ENCODE measurements at regions not wholly inside any gene's neighbourhood (a gene's known extent, or its start where the extent isn't known, plus 50 kb on each side); places are given as distances from the start of the nearest gene placed in this dataset.

DNA sequence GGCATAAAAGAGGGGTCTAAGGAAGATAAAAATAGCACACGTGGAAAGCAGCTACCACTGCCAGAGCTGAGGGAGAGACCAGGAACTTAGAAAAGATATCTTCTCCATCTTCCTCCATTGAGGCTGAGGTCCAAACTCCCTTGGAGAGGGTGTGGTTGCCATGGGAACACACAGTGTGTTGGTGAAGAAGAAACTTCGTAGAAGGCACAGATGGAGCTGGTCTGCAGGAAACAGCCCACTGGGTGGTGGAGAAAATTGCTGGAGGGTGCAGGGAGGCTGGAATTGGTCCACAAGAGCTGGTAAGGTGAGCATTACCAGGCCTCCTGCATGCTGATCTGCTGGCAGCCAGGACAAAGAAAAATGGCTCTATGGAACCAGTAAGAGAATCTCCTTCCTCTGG is 191.0 kb downstream of the HRH4 start (continued):
- no peak for TF ChIP-seq SUZ12 (IDR thresholded peaks at IDR 0.05; ENCODE audit: low read length)
- TF ChIP-seq, protein P1, sequence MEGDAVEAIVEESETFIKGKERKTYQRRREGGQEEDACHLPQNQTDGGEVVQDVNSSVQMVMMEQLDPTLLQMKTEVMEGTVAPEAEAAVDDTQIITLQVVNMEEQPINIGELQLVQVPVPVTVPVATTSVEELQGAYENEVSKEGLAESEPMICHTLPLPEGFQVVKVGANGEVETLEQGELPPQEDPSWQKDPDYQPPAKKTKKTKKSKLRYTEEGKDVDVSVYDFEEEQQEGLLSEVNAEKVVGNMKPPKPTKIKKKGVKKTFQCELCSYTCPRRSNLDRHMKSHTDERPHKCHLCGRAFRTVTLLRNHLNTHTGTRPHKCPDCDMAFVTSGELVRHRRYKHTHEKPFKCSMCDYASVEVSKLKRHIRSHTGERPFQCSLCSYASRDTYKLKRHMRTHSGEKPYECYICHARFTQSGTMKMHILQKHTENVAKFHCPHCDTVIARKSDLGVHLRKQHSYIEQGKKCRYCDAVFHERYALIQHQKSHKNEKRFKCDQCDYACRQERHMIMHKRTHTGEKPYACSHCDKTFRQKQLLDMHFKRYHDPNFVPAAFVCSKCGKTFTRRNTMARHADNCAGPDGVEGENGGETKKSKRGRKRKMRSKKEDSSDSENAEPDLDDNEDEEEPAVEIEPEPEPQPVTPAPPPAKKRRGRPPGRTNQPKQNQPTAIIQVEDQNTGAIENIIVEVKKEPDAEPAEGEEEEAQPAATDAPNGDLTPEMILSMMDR (IDR thresholded peaks at IDR 0.05; ENCODE audit: control extremely low read depth in 1 of 3, insufficient read depth in 1 of 3, low read depth in 1 of 3, low read length in 3 of 3): no peak
- TF ChIP-seq EZH2 (IDR thresholded peaks at IDR 0.05; ENCODE audit: low read depth, low read length, severe bottlenecking): no peak
- no peak for TF ChIP-seq HDAC2 (IDR thresholded peaks at IDR 0.05; ENCODE audit: borderline replicate concordance in 1 of 2, low read depth in 2 of 2, low read length in 2 of 2)
- TF ChIP-seq NRF1 (IDR thresholded peaks at IDR 0.05; ENCODE audit: low read depth, low read length): no peak
